ENCODE measurements at regions not wholly inside any gene's neighbourhood (a gene's known extent, or its start where the extent isn't known, plus 50 kb on each side); places are given as distances from the start of the nearest gene placed in this dataset.
"Not testable (repeated sequence)": the region's sequence is repeated elsewhere in the genome, so short reads cannot be mapped to it uniquely, and the experiment has no call there.

GRCh38 chr4:129998436-129999150 lies 902.6 kb downstream of the C4orf33 start:
- BruUV-seq (replicated peaks), result no TSS peak
- intact Hi-C loops (cut with micrococcal nuclease; ENCODE audit: unreplicated experiment), result no loop called here
- H3K27ac ChIP-seq (ENCODE audit: low read depth, low read length, poor library complexity, severe bottlenecking), result no peak overlapping the region
- CTCF ChIA-PET, result no interaction called here
- no peak for TF ChIP-seq CTCF (conservative IDR thresholded peaks at IDR 0.05; ENCODE audit: low read depth, low read length)
- no peak for TF ChIP-seq EZH2 (IDR thresholded peaks at IDR 0.05; ENCODE audit: borderline replicate concordance, low read depth, low read length, poor library complexity, severe bottlenecking)
- H3K27me3 ChIP-seq (replicated peaks; ENCODE audit: insufficient read depth, low read depth, low read length, poor library complexity), result no peaks in the 10 kb centered on the region
- no peak for DNase-seq (ENCODE audit: low spot score)
- no peaks in the 10 kb centered on the region for H3K36me3 ChIP-seq (ENCODE audit: insufficient read depth, low read length, poor library complexity, severe bottlenecking)
- no peaks in the 10 kb centered on the region for H3K4me1 ChIP-seq (ENCODE audit: insufficient read depth, low read length, poor library complexity, severe bottlenecking)
- H3K4me3 ChIP-seq (ENCODE audit: low read depth, low read length, poor library complexity, severe bottlenecking), result no peak overlapping the region
- no peaks in the 10 kb centered on the region for H3K9me3 ChIP-seq (ENCODE audit: low read depth, low read length, poor library complexity, severe bottlenecking)
- POLR2A ChIA-PET (ENCODE audit: low non-redundant PET), result no interaction called here

GRCh38 chr4:129999156-129999555 lies 903.2 kb downstream of the C4orf33 start:
- H3K4me3 ChIP-seq (ENCODE audit: low read depth, low read length, poor library complexity, severe bottlenecking), result no peak overlapping the region
- TF ChIP-seq CTCF (conservative IDR thresholded peaks at IDR 0.05; ENCODE audit: low read depth, low read length) (no peak), EZH2 (IDR thresholded peaks at IDR 0.05; ENCODE audit: borderline replicate concordance, low read depth, low read length, poor library complexity, severe bottlenecking) (no peak)
- DNase-seq (ENCODE audit: low spot score), result no peak
- H3K27me3 ChIP-seq (replicated peaks; ENCODE audit: insufficient read depth, low read depth, low read length, poor library complexity), result no peaks in the 10 kb centered on the region
- ChIA-PET CTCF (no interaction called here), POLR2A (ENCODE audit: low non-redundant PET) (no interaction called here)
- no TSS peak for BruUV-seq (replicated peaks)
- intact Hi-C loops (cut with micrococcal nuclease; ENCODE audit: unreplicated experiment), result no loop called here
- H3K27ac ChIP-seq (ENCODE audit: low read depth, low read length, poor library complexity, severe bottlenecking), result no peak overlapping the region
- H3K36me3 ChIP-seq (ENCODE audit: insufficient read depth, low read length, poor library complexity, severe bottlenecking), result no peaks in the 10 kb centered on the region
- H3K4me1 ChIP-seq (ENCODE audit: insufficient read depth, low read length, poor library complexity, severe bottlenecking), result no peaks in the 10 kb centered on the region
- H3K9me3 ChIP-seq (ENCODE audit: low read depth, low read length, poor library complexity, severe bottlenecking), result no peaks in the 10 kb centered on the region

- Histone ChIP-seq H3K27me3 (replicated peaks; ENCODE audit: insufficient read depth, low read depth, low read length, poor library complexity) (no peaks in the 10 kb centered on the region), H3K4me1 (ENCODE audit: insufficient read depth, low read length, poor library complexity, severe bottlenecking) (no peaks in the 10 kb centered on the region), H3K4me3 (ENCODE audit: low read depth, low read length, poor library complexity, severe bottlenecking) (no peak overlapping the region), H3K9me3 (ENCODE audit: low read depth, low read length, poor library complexity, severe bottlenecking) (no peaks in the 10 kb centered on the region), H3K27ac (ENCODE audit: low read depth, low read length, poor library complexity, severe bottlenecking) (no peak overlapping the region), H3K36me3 (ENCODE audit: insufficient read depth, low read length, poor library complexity, severe bottlenecking) (no peaks in the 10 kb centered on the region)
- POLR2A ChIA-PET (ENCODE audit: low non-redundant PET), result interaction anchor here (0.7 kb wide), 1 partner anchor 11 kb away, joined by 3 read pairs; no protein-coding TSS in a partner anchor
- CTCF ChIA-PET, result no interaction called here
- BruUV-seq (replicated peaks), result no TSS peak
- TF ChIP-seq CTCF (conservative IDR thresholded peaks at IDR 0.05; ENCODE audit: low read depth, low read length) (no peak), EZH2 (IDR thresholded peaks at IDR 0.05; ENCODE audit: borderline replicate concordance, low read depth, low read length, poor library complexity, severe bottlenecking) (no peak)
- intact Hi-C loops (cut with micrococcal nuclease; ENCODE audit: unreplicated experiment), result no loop called here
- DNase-seq (ENCODE audit: low spot score), result no peak
Measured at GRCh38 chr4:130008461-130008860, 912.5 kb downstream of the C4orf33 start.

- POLR2A ChIA-PET (ENCODE audit: low non-redundant PET); H3K27me3 ChIP-seq (replicated peaks; ENCODE audit: insufficient read depth, low read depth, low read length, poor library complexity); H3K27ac ChIP-seq (ENCODE audit: low read depth, low read length, poor library complexity, severe bottlenecking); CTCF ChIA-PET; H3K4me3 ChIP-seq (ENCODE audit: low read depth, low read length, poor library complexity, severe bottlenecking); H3K4me1 ChIP-seq (ENCODE audit: insufficient read depth, low read length, poor library complexity, severe bottlenecking); H3K9me3 ChIP-seq (ENCODE audit: low read depth, low read length, poor library complexity, severe bottlenecking); DNase-seq (ENCODE audit: low spot score); intact Hi-C loops (cut with micrococcal nuclease; ENCODE audit: unreplicated experiment); H3K36me3 ChIP-seq (ENCODE audit: insufficient read depth, low read length, poor library complexity, severe bottlenecking); BruUV-seq (replicated peaks): not testable (repeated sequence)
Measured at GRCh38 chr4:130012806-130013205, 916.9 kb downstream of the C4orf33 start.

Data from A673 (cell line).